GM19467 (cell line): ENCODE measurements at regions not wholly inside any gene's neighbourhood (a gene's known extent, or its start where the extent isn't known, plus 50 kb on each side); places are given as distances from the start of the nearest gene placed in this dataset.

Experiments used
- ATAC-seq: cut with Tn5 transposase; IDR thresholded peaks from one replicate; pipeline ENCODE4 v1.9.1; 2021; ENCODE audit warnings: mild to moderate bottlenecking, moderate library complexity; ENCODE audit not compliant: unreplicated experiment

GRCh38 chr10:3549118-3549517 is 235.9 kb downstream of the KLF6 start:
- no peak for ATAC-seq

GRCh38 chr10:3548702-3549101 is 236.3 kb downstream of the KLF6 start:
- ATAC-seq: no peak

- no peak for ATAC-seq
These were observed 236.9 kb downstream of the KLF6 start for GRCh38 chr10:3548076-3548475.

- ATAC-seq: no peak
These were observed 240.4 kb downstream of the KLF6 start for GRCh38 chr10:3544561-3544960.

GRCh38 chr10:3542185-3542611 is 242.8 kb downstream of the KLF6 start:
- ATAC-seq: no peak

- no peak for ATAC-seq
These were observed 245.2 kb downstream of the KLF6 start for GRCh38 chr10:3539696-3540383.

- no peak for ATAC-seq
These were observed 246.1 kb downstream of the KLF6 start for GRCh38 chr10:3538656-3539531.

- no peak for ATAC-seq
These were observed 246.7 kb downstream of the KLF6 start for GRCh38 chr10:3538291-3538655.

- ATAC-seq: no peak
These were observed 247.5 kb downstream of the KLF6 start for GRCh38 chr10:3537518-3537917.

GRCh38 chr10:3535001-3535400 is 250.0 kb downstream of the KLF6 start:
- ATAC-seq: no peak

GRCh38 chr10:3534433-3534832 is 250.6 kb downstream of the KLF6 start:
- no peak for ATAC-seq

- ATAC-seq: no peak
These were observed 251.7 kb downstream of the KLF6 start for GRCh38 chr10:3533296-3533695.

GRCh38 chr10:3532644-3533043 is 252.4 kb downstream of the KLF6 start:
- no peak for ATAC-seq

GRCh38 chr10:3531670-3532069 is 253.3 kb downstream of the KLF6 start:
- no peak for ATAC-seq

- ATAC-seq: no peak
These were observed 254.0 kb downstream of the KLF6 start for GRCh38 chr10:3530783-3531645.

- no peak for ATAC-seq
These were observed 254.7 kb downstream of the KLF6 start for GRCh38 chr10:3530346-3530745.

GRCh38 chr10:3529691-3530090 is 255.3 kb downstream of the KLF6 start:
- ATAC-seq: no peak

- ATAC-seq: no peak
These were observed 256.1 kb downstream of the KLF6 start for GRCh38 chr10:3528823-3529403.

GRCh38 chr10:3528271-3528670 is 256.7 kb downstream of the KLF6 start:
- no peak for ATAC-seq

GRCh38 chr10:3527869-3528268 is 257.1 kb downstream of the KLF6 start:
- ATAC-seq: no peak
